Progenitor cell of endocrine pancreas (in vitro differentiated cells): ENCODE measurements at regions not wholly inside any gene's neighbourhood (a gene's known extent, or its start where the extent isn't known, plus 50 kb on each side); places are given as distances from the start of the nearest gene placed in this dataset.
"Not testable (repeated sequence)": the region's sequence is repeated elsewhere in the genome, so short reads cannot be mapped to it uniquely, and the experiment has no call there.

Experiments used
- DNase-seq: peaks from one replicate; pipeline ENCODE4 v3.0.0; 2021; ENCODE audit warnings: low spot score; ENCODE audit not compliant: unreplicated experiment
- H3K27ac Mint-ChIP-seq: 2 replicates; pipeline ENCODE4 v1.8.0; 2021; ENCODE audit warnings: mild to moderate bottlenecking, moderate library complexity, mixed read lengths
- H3K27me3 Mint-ChIP-seq: 2 replicates; pipeline ENCODE4 v1.8.0; 2021; ENCODE audit warnings: mixed read lengths
- H3K36me3 Mint-ChIP-seq: 2 replicates; pipeline ENCODE4 v1.8.0; 2022; ENCODE audit warnings: mixed read lengths; ENCODE audit not compliant: insufficient read depth
- H3K4me1 Mint-ChIP-seq: 2 replicates; pipeline ENCODE4 v1.8.0; 2021; ENCODE audit warnings: low read depth, mixed read lengths
- H3K4me3 Mint-ChIP-seq: 2 replicates; pipeline ENCODE4 v1.8.0; 2021; ENCODE audit warnings: low read depth, mild to moderate bottlenecking, moderate library complexity, mixed read lengths
- H3K9me3 Mint-ChIP-seq: 2 replicates; pipeline ENCODE4 v1.8.0; 2021; ENCODE audit warnings: low read depth, mixed read lengths
- CTCF ChIP-seq: fragments of 200-600 bp; sonication (generic); IDR thresholded peaks from one replicate; pipeline ENCODE4 v1.5.0; 2021; ENCODE audit warnings: antibody characterized with exemption, mild to moderate bottlenecking; ENCODE audit not compliant: unreplicated experiment

- Mint-ChIP-seq H3K27me3 (no peaks in the 10 kb centered on the region), H3K9me3 (peaks cover 3% of the 10 kb centered on the region), H3K36me3 (no peaks in the 10 kb centered on the region), H3K27ac (no peak overlapping the region), H3K4me1 (no peaks in the 10 kb centered on the region), H3K4me3 (no peak overlapping the region)
- no peak for DNase-seq
- no peak for TF ChIP-seq CTCF
Measured at GRCh38 chr5:12557012-12557411, 652.8 kb upstream of the CTNND2 start.

GRCh38 chr5:12526113-12526512 is 621.9 kb upstream of the CTNND2 start:
- Mint-ChIP-seq H3K4me1 (no peaks in the 10 kb centered on the region), H3K27me3 (no peaks in the 10 kb centered on the region), H3K4me3 (no peak overlapping the region), H3K27ac (no peak overlapping the region), H3K9me3 (peaks cover 4% of the 10 kb centered on the region), H3K36me3 (no peaks in the 10 kb centered on the region)
- TF ChIP-seq CTCF: no peak
- no peak for DNase-seq

- Mint-ChIP-seq H3K4me3 (no peak overlapping the region), H3K36me3 (no peaks in the 10 kb centered on the region), H3K27me3 (no peaks in the 10 kb centered on the region), H3K4me1 (no peaks in the 10 kb centered on the region), H3K9me3 (peaks cover 8% of the 10 kb centered on the region), H3K27ac (no peak overlapping the region)
- no peak for DNase-seq
- no peak for TF ChIP-seq CTCF
Measured at GRCh38 chr5:12522116-12522515, 617.9 kb upstream of the CTNND2 start.

GRCh38 chr5:12504983-12505382 is 600.7 kb upstream of the CTNND2 start:
- not testable (repeated sequence) for H3K27ac Mint-ChIP-seq, H3K27me3 Mint-ChIP-seq, DNase-seq, H3K4me3 Mint-ChIP-seq, H3K36me3 Mint-ChIP-seq, H3K4me1 Mint-ChIP-seq
- H3K9me3 Mint-ChIP-seq: peaks cover 34% of the 10 kb centered on the region

- Mint-ChIP-seq H3K4me1 (no peaks in the 10 kb centered on the region), H3K36me3 (peaks cover 2% of the 10 kb centered on the region), H3K27me3 (no peaks in the 10 kb centered on the region)
Measured at GRCh38 chr5:12488161-12488560, 583.9 kb upstream of the CTNND2 start.

GRCh38 chr5:12480487-12480886 is 576.2 kb upstream of the CTNND2 start:
- no peaks in the 10 kb centered on the region for H3K4me1 Mint-ChIP-seq
- H3K27me3 Mint-ChIP-seq: no peaks in the 10 kb centered on the region
- peaks cover 2% of the 10 kb centered on the region for H3K36me3 Mint-ChIP-seq
- H3K9me3 Mint-ChIP-seq: peaks cover 13% of the 10 kb centered on the region
- H3K27ac Mint-ChIP-seq: no peak overlapping the region
- TF ChIP-seq CTCF: no peak
- no peak for DNase-seq
- H3K4me3 Mint-ChIP-seq: no peak overlapping the region

More at GRCh38 chr5:12488161-12488560, 583.9 kb upstream of the CTNND2 start:
- no peak for TF ChIP-seq CTCF
- Mint-ChIP-seq H3K9me3 (peaks cover 18% of the 10 kb centered on the region), H3K27ac (no peak overlapping the region), H3K4me3 (no peak overlapping the region)
- DNase-seq: no peak
